Activated CD8-positive, alpha-beta memory T cell treated with anti-CD3 and anti-CD28 coated beads, Interleukin-2, amount 10 ng/mL, durations not matched to agents 7 days and 5 days (primary cell): ENCODE measurements at regions not wholly inside any gene's neighbourhood (a gene's known extent, or its start where the extent isn't known, plus 50 kb on each side); places are given as distances from the start of the nearest gene placed in this dataset.

Experiments
- ATAC-seq: fragments of 150-1000 bp; cut with Tn5 transposase; one replicate; pipeline ENCODE4 v1.10.0; 2021; ENCODE audit warnings: moderate library complexity
- CTCF ChIA-PET: fragments of 350-600 bp; sonication (Branson Sonifier 250); formaldehyde crosslinking; loops from one replicate; lab custom pipeline; 2021; ENCODE audit warnings: antibody characterized with exemption; lab: Charles Lee
- DNase-seq: peaks from one replicate; pipeline ENCODE4 v3.0.0-alpha.2; 2020
- H3K27ac Mint-ChIP-seq: one replicate; pipeline ENCODE4 v1.8.0; 2021; ENCODE audit warnings: mild to moderate bottlenecking, mixed read lengths
- H3K27me3 Mint-ChIP-seq: one replicate; pipeline ENCODE4 v1.8.0; 2021; ENCODE audit warnings: mixed read lengths
- H3K36me3 Mint-ChIP-seq: one replicate; pipeline ENCODE4 v1.8.0; 2021; ENCODE audit warnings: mild to moderate bottlenecking, mixed read lengths
- H3K4me1 Mint-ChIP-seq: one replicate; pipeline ENCODE4 v1.8.0; 2021; ENCODE audit warnings: mixed read lengths
- H3K4me3 Mint-ChIP-seq: one replicate; pipeline ENCODE4 v1.8.0; 2021; ENCODE audit warnings: mild to moderate bottlenecking, moderate library complexity, mixed read lengths
- H3K9me3 Mint-ChIP-seq: one replicate; pipeline ENCODE4 v1.8.0; 2022; ENCODE audit warnings: low read depth, mixed read lengths

- CTCF ChIA-PET = no interaction called here
- no peaks in the 10 kb centered on the region for H3K4me1 Mint-ChIP-seq
- DNase-seq = no peak
Observed at GRCh38 chr15:62928242-62928999, 114.1 kb upstream of the TPM1 start.

GRCh38 chr15:62929000-62929357 is 113.6 kb upstream of the TPM1 start:
- H3K27me3 Mint-ChIP-seq = peaks cover 24% of the 10 kb centered on the region
- H3K27ac Mint-ChIP-seq = no peak overlapping the region
- H3K36me3 Mint-ChIP-seq = no peaks in the 10 kb centered on the region
- H3K9me3 Mint-ChIP-seq = no peaks in the 10 kb centered on the region
- CTCF ChIA-PET = no interaction called here
- no peaks in the 10 kb centered on the region for H3K4me1 Mint-ChIP-seq
- ATAC-seq (no peak), DNase-seq (no peak)
- no peak overlapping the region for H3K4me3 Mint-ChIP-seq

More at GRCh38 chr15:62928242-62928999, 114.1 kb upstream of the TPM1 start:
- no peaks in the 10 kb centered on the region for H3K36me3 Mint-ChIP-seq
- H3K9me3 Mint-ChIP-seq = no peaks in the 10 kb centered on the region
- no peak for ATAC-seq
- H3K4me3 Mint-ChIP-seq = no peak overlapping the region
- H3K27me3 Mint-ChIP-seq = peaks cover 23% of the 10 kb centered on the region
- no peak overlapping the region for H3K27ac Mint-ChIP-seq

GRCh38 chr15:62931650-62932049 is 110.9 kb upstream of the TPM1 start:
- DNase-seq = no peak
- Mint-ChIP-seq H3K9me3 (no peaks in the 10 kb centered on the region), H3K27me3 (peaks cover 44% of the 10 kb centered on the region), H3K4me1 (no peaks in the 10 kb centered on the region), H3K27ac (no peak overlapping the region), H3K36me3 (no peaks in the 10 kb centered on the region), H3K4me3 (no peak overlapping the region)
- CTCF ChIA-PET = no interaction called here
- no peak for ATAC-seq

- no peak for ATAC-seq
- Mint-ChIP-seq H3K4me3 (no peak overlapping the region), H3K4me1 (no peaks in the 10 kb centered on the region), H3K36me3 (no peaks in the 10 kb centered on the region), H3K9me3 (no peaks in the 10 kb centered on the region), H3K27me3 (peaks cover 45% of the 10 kb centered on the region), H3K27ac (no peak overlapping the region)
- DNase-seq = no peak
- CTCF ChIA-PET = interaction anchor here (0.6 to 1.1 kb wide), 2 partner anchors 42 to 162 kb away, joined by 3 read pairs; no protein-coding TSS in a partner anchor
Observed at GRCh38 chr15:62932436-62932835, 110.1 kb upstream of the TPM1 start.

- Mint-ChIP-seq H3K4me1 (no peaks in the 10 kb centered on the region), H3K27me3 (peaks cover 51% of the 10 kb centered on the region), H3K4me3 (no peak overlapping the region), H3K9me3 (no peaks in the 10 kb centered on the region), H3K27ac (no peak overlapping the region), H3K36me3 (no peaks in the 10 kb centered on the region)
- DNase-seq (no peak), ATAC-seq (no peak)
- CTCF ChIA-PET = interaction anchor here (1.1 kb wide), 1 partner anchor 161 kb away, joined by 3 read pairs; no protein-coding TSS in a partner anchor
Observed at GRCh38 chr15:62933386-62933785, 109.2 kb upstream of the TPM1 start.

- Mint-ChIP-seq H3K4me3 (no peak overlapping the region), H3K4me1 (no peaks in the 10 kb centered on the region), H3K36me3 (no peaks in the 10 kb centered on the region), H3K27ac (no peak overlapping the region), H3K9me3 (no peaks in the 10 kb centered on the region), H3K27me3 (peaks cover 55% of the 10 kb centered on the region)
- DNase-seq (no peak), ATAC-seq (no peak)
- CTCF ChIA-PET = no interaction called here
Observed at GRCh38 chr15:62934236-62934971, 108.1 kb upstream of the TPM1 start.

GRCh38 chr15:62935300-62936081 is 107.1 kb upstream of the TPM1 start:
- no peaks in the 10 kb centered on the region for H3K36me3 Mint-ChIP-seq
- H3K9me3 Mint-ChIP-seq = no peaks in the 10 kb centered on the region
- peaks cover under 1% of the 10 kb centered on the region for H3K4me1 Mint-ChIP-seq
- CTCF ChIA-PET = no interaction called here
- H3K27me3 Mint-ChIP-seq = peaks cover 52% of the 10 kb centered on the region
- H3K27ac Mint-ChIP-seq = no peak overlapping the region
- ATAC-seq = no peak
- H3K4me3 Mint-ChIP-seq = no peak overlapping the region
- no peak for DNase-seq

- ATAC-seq = no peak
Observed at GRCh38 chr15:62938825-62939224, 103.7 kb upstream of the TPM1 start.

GRCh38 chr15:62940093-62940754 is 102.3 kb upstream of the TPM1 start:
- ATAC-seq (no peak), DNase-seq (no peak)
- Mint-ChIP-seq H3K27ac (no peak overlapping the region), H3K27me3 (peaks cover 39% of the 10 kb centered on the region), H3K4me3 (no peak overlapping the region), H3K4me1 (peaks cover 2% of the 10 kb centered on the region), H3K9me3 (no peaks in the 10 kb centered on the region), H3K36me3 (no peaks in the 10 kb centered on the region)
- CTCF ChIA-PET = no interaction called here

More at GRCh38 chr15:62938825-62939224, 103.7 kb upstream of the TPM1 start:
- Mint-ChIP-seq H3K27me3 (peaks cover 51% of the 10 kb centered on the region), H3K4me3 (no peak overlapping the region), H3K36me3 (no peaks in the 10 kb centered on the region), H3K27ac (no peak overlapping the region), H3K9me3 (no peaks in the 10 kb centered on the region), H3K4me1 (peaks cover 2% of the 10 kb centered on the region)
- DNase-seq = no peak
- CTCF ChIA-PET = no interaction called here

GRCh38 chr15:62940755-62941361 is 101.7 kb upstream of the TPM1 start:
- DNase-seq (no peak), ATAC-seq (no peak)
- H3K27ac Mint-ChIP-seq = no peak overlapping the region
- CTCF ChIA-PET = no interaction called here
- H3K9me3 Mint-ChIP-seq = no peaks in the 10 kb centered on the region
- no peak overlapping the region for H3K4me3 Mint-ChIP-seq
- no peaks in the 10 kb centered on the region for H3K36me3 Mint-ChIP-seq
- H3K4me1 Mint-ChIP-seq = peaks cover 2% of the 10 kb centered on the region
- H3K27me3 Mint-ChIP-seq = peaks cover 34% of the 10 kb centered on the region

GRCh38 chr15:62941699-62942098 is 100.8 kb upstream of the TPM1 start:
- DNase-seq = no peak
- H3K4me3 Mint-ChIP-seq = no peak overlapping the region
- CTCF ChIA-PET = no interaction called here
- H3K27ac Mint-ChIP-seq = no peak overlapping the region
- H3K36me3 Mint-ChIP-seq = no peaks in the 10 kb centered on the region
- H3K27me3 Mint-ChIP-seq = peaks cover 29% of the 10 kb centered on the region
- no peak for ATAC-seq
- H3K4me1 Mint-ChIP-seq = peaks cover 2% of the 10 kb centered on the region
- H3K9me3 Mint-ChIP-seq = no peaks in the 10 kb centered on the region

- H3K27me3 Mint-ChIP-seq = peaks cover 25% of the 10 kb centered on the region
- CTCF ChIA-PET = no interaction called here
Observed at GRCh38 chr15:62942428-62942827, 100.1 kb upstream of the TPM1 start.

GRCh38 chr15:62945063-62945462 is 97.5 kb upstream of the TPM1 start:
- Mint-ChIP-seq H3K27ac (no peak overlapping the region), H3K27me3 (peaks cover 36% of the 10 kb centered on the region), H3K36me3 (no peaks in the 10 kb centered on the region), H3K4me1 (peaks cover 2% of the 10 kb centered on the region), H3K9me3 (no peaks in the 10 kb centered on the region), H3K4me3 (no peak overlapping the region)
- DNase-seq = no peak
- no peak for ATAC-seq
- CTCF ChIA-PET = no interaction called here

More at GRCh38 chr15:62942428-62942827, 100.1 kb upstream of the TPM1 start:
- ATAC-seq (no peak), DNase-seq (no peak)
- Mint-ChIP-seq H3K4me3 (no peak overlapping the region), H3K9me3 (no peaks in the 10 kb centered on the region), H3K4me1 (peaks cover 2% of the 10 kb centered on the region), H3K36me3 (no peaks in the 10 kb centered on the region), H3K27ac (no peak overlapping the region)
